ENCODE measurements at regions not wholly inside any gene's neighbourhood (a gene's known extent, or its start where the extent isn't known, plus 50 kb on each side); places are given as distances from the start of the nearest gene placed in this dataset.

GRCh38 chr5:165310031-165310430 lies 1804.6 kb downstream of the MAT2B start:
- H3K4me1 ChIP-seq (ENCODE audit: insufficient read depth, low read length) = no peaks in the 10 kb centered on the region
- no peaks in the 10 kb centered on the region for H3K27me3 ChIP-seq (ENCODE audit: insufficient read depth, low read length)
- H3K9me3 ChIP-seq (ENCODE audit: low read length) = no peaks in the 10 kb centered on the region
- H3K4me3 ChIP-seq (ENCODE audit: low read length) = no peak overlapping the region
- no peak overlapping the region for H2AFZ ChIP-seq (ENCODE audit: low read depth, low read length)
- H3K36me3 ChIP-seq (ENCODE audit: insufficient read depth, low read length) = no peaks in the 10 kb centered on the region

GRCh38 chr5:165321912-165322311 lies 1816.5 kb downstream of the MAT2B start:
- peaks cover 10% of the 10 kb centered on the region for H3K9me3 ChIP-seq (ENCODE audit: low read length)

DNA sequence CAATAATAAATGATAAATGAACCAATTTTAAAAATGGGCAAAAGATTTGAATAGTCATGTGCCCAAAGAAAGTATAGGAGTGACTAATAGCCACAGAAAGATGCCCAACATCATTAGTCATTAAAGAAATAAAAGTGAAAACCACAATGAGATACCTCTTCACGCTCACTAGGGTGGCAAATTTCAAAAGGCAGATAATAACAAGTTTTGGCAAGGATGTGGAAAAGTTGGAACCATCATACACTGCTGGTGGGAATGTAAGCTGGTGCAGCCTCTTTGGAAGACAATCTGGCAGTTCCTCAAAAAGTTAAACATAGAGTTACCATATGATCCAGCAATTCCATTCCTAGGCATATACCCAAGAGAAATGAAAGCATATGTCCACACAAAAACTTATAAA lies 1819.8 kb downstream of the MAT2B start:
- no peak overlapping the region for H2AFZ ChIP-seq (ENCODE audit: low read depth, low read length)
- no peaks in the 10 kb centered on the region for H3K36me3 ChIP-seq (ENCODE audit: insufficient read depth, low read length)
- H3K9me3 ChIP-seq (ENCODE audit: low read length) = no peaks in the 10 kb centered on the region
- no peak overlapping the region for H3K4me3 ChIP-seq (ENCODE audit: low read length)
- no peaks in the 10 kb centered on the region for H3K4me1 ChIP-seq (ENCODE audit: insufficient read depth, low read length)
- no peaks in the 10 kb centered on the region for H3K27me3 ChIP-seq (ENCODE audit: insufficient read depth, low read length)

More at GRCh38 chr5:165321912-165322311, 1816.5 kb downstream of the MAT2B start:
- Histone ChIP-seq H3K36me3 (ENCODE audit: insufficient read depth, low read length) (no peaks in the 10 kb centered on the region), H3K27me3 (ENCODE audit: insufficient read depth, low read length) (no peaks in the 10 kb centered on the region), H2AFZ (ENCODE audit: low read depth, low read length) (no peak overlapping the region), H3K4me3 (ENCODE audit: low read length) (no peak overlapping the region), H3K4me1 (ENCODE audit: insufficient read depth, low read length) (no peaks in the 10 kb centered on the region)

- Histone ChIP-seq H2AFZ (ENCODE audit: low read depth, low read length) (no peak overlapping the region), H3K27me3 (ENCODE audit: insufficient read depth, low read length) (no peaks in the 10 kb centered on the region), H3K4me1 (ENCODE audit: insufficient read depth, low read length) (peaks cover 2% of the 10 kb centered on the region), H3K36me3 (ENCODE audit: insufficient read depth, low read length) (no peaks in the 10 kb centered on the region), H3K9me3 (ENCODE audit: low read length) (no peaks in the 10 kb centered on the region), H3K4me3 (ENCODE audit: low read length) (no peak overlapping the region)
Measured at GRCh38 chr5:165327631-165328030, 1822.2 kb downstream of the MAT2B start.

- H3K36me3 ChIP-seq (ENCODE audit: insufficient read depth, low read length) = no peaks in the 10 kb centered on the region
- peaks cover 2% of the 10 kb centered on the region for H3K4me1 ChIP-seq (ENCODE audit: insufficient read depth, low read length)
- no peaks in the 10 kb centered on the region for H3K9me3 ChIP-seq (ENCODE audit: low read length)
- no peaks in the 10 kb centered on the region for H3K27me3 ChIP-seq (ENCODE audit: insufficient read depth, low read length)
- no peak overlapping the region for H2AFZ ChIP-seq (ENCODE audit: low read depth, low read length)
- H3K4me3 ChIP-seq (ENCODE audit: low read length) = no peak overlapping the region
Measured at GRCh38 chr5:165328846-165329245, 1823.4 kb downstream of the MAT2B start.

GRCh38 chr5:165333623-165334022 lies 1828.2 kb downstream of the MAT2B start:
- Histone ChIP-seq H2AFZ (ENCODE audit: low read depth, low read length) (no peak overlapping the region), H3K27me3 (ENCODE audit: insufficient read depth, low read length) (no peaks in the 10 kb centered on the region), H3K36me3 (ENCODE audit: insufficient read depth, low read length) (no peaks in the 10 kb centered on the region), H3K9me3 (ENCODE audit: low read length) (no peaks in the 10 kb centered on the region), H3K4me3 (ENCODE audit: low read length) (no peak overlapping the region), H3K4me1 (ENCODE audit: insufficient read depth, low read length) (peaks cover 12% of the 10 kb centered on the region)

DNA sequence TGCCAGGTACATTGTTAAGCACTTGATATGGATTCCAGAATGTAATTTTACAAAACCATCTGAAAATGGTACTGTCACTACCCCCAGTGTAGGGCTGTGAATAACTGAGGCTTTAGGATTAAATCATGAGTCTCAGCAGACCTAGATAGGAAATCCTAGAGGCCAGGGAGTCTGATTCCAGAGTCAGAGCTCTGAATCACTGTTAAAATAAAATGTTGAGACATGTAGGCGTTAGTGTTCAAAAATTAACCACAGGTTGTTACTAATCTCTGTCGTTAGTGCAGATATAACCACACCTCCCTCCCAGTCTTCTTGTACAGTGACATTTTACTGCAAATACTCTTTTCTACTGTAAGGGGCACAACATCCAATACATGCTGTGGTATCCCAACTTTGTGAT lies 1828.8 kb downstream of the MAT2B start:
- no peaks in the 10 kb centered on the region for H3K36me3 ChIP-seq (ENCODE audit: insufficient read depth, low read length)
- H3K9me3 ChIP-seq (ENCODE audit: low read length) = no peaks in the 10 kb centered on the region
- peaks cover 12% of the 10 kb centered on the region for H3K4me1 ChIP-seq (ENCODE audit: insufficient read depth, low read length)
- no peaks in the 10 kb centered on the region for H3K27me3 ChIP-seq (ENCODE audit: insufficient read depth, low read length)
- no peak overlapping the region for H3K4me3 ChIP-seq (ENCODE audit: low read length)
- H2AFZ ChIP-seq (ENCODE audit: low read depth, low read length) = no peak overlapping the region

GRCh38 chr5:165349735-165350134 lies 1844.3 kb downstream of the MAT2B start:
- peaks cover 6% of the 10 kb centered on the region for H3K4me1 ChIP-seq (ENCODE audit: insufficient read depth, low read length)
- no peaks in the 10 kb centered on the region for H3K9me3 ChIP-seq (ENCODE audit: low read length)
- no peaks in the 10 kb centered on the region for H3K36me3 ChIP-seq (ENCODE audit: insufficient read depth, low read length)
- no peaks in the 10 kb centered on the region for H3K27me3 ChIP-seq (ENCODE audit: insufficient read depth, low read length)
- no peak overlapping the region for H2AFZ ChIP-seq (ENCODE audit: low read depth, low read length)
- no peak overlapping the region for H3K4me3 ChIP-seq (ENCODE audit: low read length)

DNA sequence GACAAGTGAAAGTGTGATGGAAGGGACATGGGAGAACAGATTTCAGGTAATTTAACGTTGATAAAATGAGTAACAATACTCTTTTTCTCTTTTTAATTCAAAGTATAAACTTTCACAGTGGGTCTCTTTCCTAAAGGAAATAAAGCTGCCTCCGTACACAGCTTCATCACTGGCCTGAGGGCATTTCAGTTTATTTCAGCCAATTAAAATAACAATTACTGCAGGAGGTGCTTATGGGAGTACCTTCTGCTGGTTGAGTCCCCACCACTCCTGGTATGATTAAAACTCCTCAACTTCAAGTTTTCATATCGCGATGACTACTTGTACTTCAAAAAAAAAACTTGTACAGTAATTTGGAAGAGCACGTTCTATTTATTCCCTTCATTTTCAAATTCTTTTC lies 1845.9 kb downstream of the MAT2B start:
- Histone ChIP-seq H3K36me3 (ENCODE audit: insufficient read depth, low read length) (no peaks in the 10 kb centered on the region), H2AFZ (ENCODE audit: low read depth, low read length) (no peak overlapping the region), H3K4me3 (ENCODE audit: low read length) (no peak overlapping the region), H3K27me3 (ENCODE audit: insufficient read depth, low read length) (no peaks in the 10 kb centered on the region), H3K9me3 (ENCODE audit: low read length) (no peaks in the 10 kb centered on the region), H3K4me1 (ENCODE audit: insufficient read depth, low read length) (peaks cover 6% of the 10 kb centered on the region)

DNA sequence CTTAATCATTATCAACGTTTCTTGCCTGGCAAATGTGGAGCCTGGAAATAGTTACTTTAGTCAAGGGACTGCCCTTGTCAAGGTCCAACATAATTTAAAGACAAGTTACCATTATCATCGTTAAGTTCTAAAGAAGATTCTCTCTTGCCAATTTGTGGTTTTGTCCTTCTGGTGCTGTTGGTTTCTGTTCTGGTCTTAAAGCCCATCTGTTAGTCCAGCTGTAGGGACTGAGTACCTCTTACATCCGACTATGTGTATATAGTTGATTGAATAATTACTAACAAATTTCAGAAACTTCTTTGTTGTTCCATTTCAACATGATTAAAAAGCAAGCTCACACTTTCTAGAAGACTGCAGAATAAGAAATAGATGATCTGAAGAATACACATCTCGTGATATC lies 1854.9 kb downstream of the MAT2B start:
- H2AFZ ChIP-seq (ENCODE audit: low read depth, low read length) = no peak overlapping the region
- H3K4me1 ChIP-seq (ENCODE audit: insufficient read depth, low read length) = no peaks in the 10 kb centered on the region
- H3K36me3 ChIP-seq (ENCODE audit: insufficient read depth, low read length) = no peaks in the 10 kb centered on the region
- no peaks in the 10 kb centered on the region for H3K27me3 ChIP-seq (ENCODE audit: insufficient read depth, low read length)
- no peak overlapping the region for H3K4me3 ChIP-seq (ENCODE audit: low read length)
- no peaks in the 10 kb centered on the region for H3K9me3 ChIP-seq (ENCODE audit: low read length)

- Histone ChIP-seq H3K36me3 (ENCODE audit: insufficient read depth, low read length) (no peaks in the 10 kb centered on the region), H3K4me1 (ENCODE audit: insufficient read depth, low read length) (no peaks in the 10 kb centered on the region), H3K4me3 (ENCODE audit: low read length) (no peak overlapping the region), H3K27me3 (ENCODE audit: insufficient read depth, low read length) (no peaks in the 10 kb centered on the region), H2AFZ (ENCODE audit: low read depth, low read length) (no peak overlapping the region), H3K9me3 (ENCODE audit: low read length) (no peaks in the 10 kb centered on the region)
Measured at GRCh38 chr5:165360784-165361542, 1855.5 kb downstream of the MAT2B start.

DNA sequence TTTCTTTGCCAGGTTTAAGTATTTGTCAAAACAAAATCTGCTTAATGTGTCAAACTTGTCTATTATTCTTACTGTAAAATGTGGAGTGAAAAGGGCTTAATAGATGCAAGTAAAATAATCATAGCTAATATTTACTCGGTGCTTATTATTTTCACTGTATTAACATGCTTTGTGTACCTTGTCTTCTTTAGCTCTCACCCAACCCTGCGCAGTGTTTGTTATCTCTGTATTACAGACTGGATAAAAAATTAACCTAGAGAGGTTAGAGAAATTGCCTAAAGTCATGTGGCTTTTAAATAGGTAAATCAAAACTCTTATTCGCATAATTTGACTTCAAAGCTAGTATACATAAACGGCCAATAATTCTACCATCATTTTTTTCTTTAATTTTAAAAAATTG lies 1864.8 kb downstream of the MAT2B start:
- Histone ChIP-seq H3K4me1 (ENCODE audit: insufficient read depth, low read length) (no peaks in the 10 kb centered on the region), H2AFZ (ENCODE audit: low read depth, low read length) (no peak overlapping the region), H3K4me3 (ENCODE audit: low read length) (no peak overlapping the region), H3K9me3 (ENCODE audit: low read length) (no peaks in the 10 kb centered on the region), H3K36me3 (ENCODE audit: insufficient read depth, low read length) (no peaks in the 10 kb centered on the region), H3K27me3 (ENCODE audit: insufficient read depth, low read length) (no peaks in the 10 kb centered on the region)

- no peak overlapping the region for H3K4me3 ChIP-seq (ENCODE audit: low read length)
- no peaks in the 10 kb centered on the region for H3K4me1 ChIP-seq (ENCODE audit: insufficient read depth, low read length)
- no peaks in the 10 kb centered on the region for H3K9me3 ChIP-seq (ENCODE audit: low read length)
- H2AFZ ChIP-seq (ENCODE audit: low read depth, low read length) = no peak overlapping the region
- no peaks in the 10 kb centered on the region for H3K36me3 ChIP-seq (ENCODE audit: insufficient read depth, low read length)
- no peaks in the 10 kb centered on the region for H3K27me3 ChIP-seq (ENCODE audit: insufficient read depth, low read length)
Measured at GRCh38 chr5:165370794-165371193, 1865.4 kb downstream of the MAT2B start.

GRCh38 chr5:165375201-165375600 lies 1869.8 kb downstream of the MAT2B start:
- Histone ChIP-seq H2AFZ (ENCODE audit: low read depth, low read length) (no peak overlapping the region), H3K36me3 (ENCODE audit: insufficient read depth, low read length) (no peaks in the 10 kb centered on the region), H3K9me3 (ENCODE audit: low read length) (no peaks in the 10 kb centered on the region), H3K27me3 (ENCODE audit: insufficient read depth, low read length) (no peaks in the 10 kb centered on the region), H3K4me1 (ENCODE audit: insufficient read depth, low read length) (no peaks in the 10 kb centered on the region), H3K4me3 (ENCODE audit: low read length) (no peak overlapping the region)

Data from neuron (in vitro differentiated cells).